SU-DHL-6 (cell line): ENCODE measurements at regions not wholly inside any gene's neighbourhood (a gene's known extent, or its start where the extent isn't known, plus 50 kb on each side); places are given as distances from the start of the nearest gene placed in this dataset.

Experiments
- H2AFZ ChIP-seq: fragments of 200-600 bp; sonication (generic); 2 replicates; pipeline ENCODE4 v1.6.1; 2014; ENCODE audit warnings: low read depth, mild to moderate bottlenecking, moderate library complexity, mixed read lengths, antibody characterized with exemption, low read length; ENCODE audit not compliant: severe bottlenecking
- H3F3A ChIP-seq: fragments of 200-600 bp; shearing (Covaris generic); 2 replicates; pipeline ENCODE4 v1.6.0; 2016; ENCODE audit warnings: antibody characterized with exemption, mild to moderate bottlenecking; ENCODE audit not compliant: insufficient read depth
- H3K27ac ChIP-seq: fragments of 200-600 bp; sonication (generic); 2 replicates; pipeline ENCODE4 v1.5.1; 2016; ENCODE audit warnings: low read depth, mild to moderate bottlenecking, low read length, moderate library complexity, mixed read lengths
- H3K27me3 ChIP-seq: fragments of 200-600 bp; sonication (generic), shearing (Covaris generic); 2 replicates; pipeline ENCODE4 v1.6.0; 2014; ENCODE audit warnings: mild to moderate bottlenecking, low read length
- H3K36me3 ChIP-seq: fragments of 200-600 bp; sonication (generic); 2 replicates; pipeline ENCODE4 v1.6.1; 2014; ENCODE audit warnings: mild to moderate bottlenecking, low read length, mixed read lengths
- H3K4me2 ChIP-seq: fragments of 300-600, 200-600 bp; shearing (Covaris generic), sonication (generic); 2 replicates; pipeline ENCODE4 v1.6.0; 2014; ENCODE audit warnings: low read length, low read depth, mild to moderate bottlenecking; ENCODE audit not compliant: poor library complexity, severe bottlenecking
- H3K4me3 ChIP-seq: fragments of 200-600 bp; sonication (generic); 2 replicates; pipeline ENCODE4 v1.5.1; 2014; ENCODE audit warnings: antibody characterized with exemption, low read length, mild to moderate bottlenecking, mixed read lengths; ENCODE audit not compliant: insufficient read depth, poor library complexity, severe bottlenecking
- H3K79me2 ChIP-seq: fragments of 200-600 bp; sonication (generic); 2 replicates; pipeline ENCODE4 v1.6.1; 2014; ENCODE audit warnings: mild to moderate bottlenecking, low read length, moderate library complexity; ENCODE audit not compliant: insufficient read depth
- H3K9ac ChIP-seq: fragments of 200-600 bp; sonication (generic); 2 replicates; pipeline ENCODE4 v1.7.0; 2014; ENCODE audit warnings: mild to moderate bottlenecking, low read length
- H3K9me2 ChIP-seq: fragments of 200-600 bp; sonication (generic); replicated peaks from 2 replicates; pipeline ENCODE4 v1.6.1; 2014; ENCODE audit warnings: low read length; ENCODE audit not compliant: insufficient read depth
- H3K9me3 ChIP-seq: fragments of 200-600 bp; sonication (generic); 2 replicates; pipeline ENCODE4 v1.6.1; 2014; ENCODE audit warnings: low read length, mixed read lengths; ENCODE audit not compliant: insufficient read depth
- H4K20me1 ChIP-seq: fragments of 200-600 bp; sonication (generic); 2 replicates; pipeline ENCODE4 v1.6.1; 2014; ENCODE audit warnings: low read depth, mild to moderate bottlenecking, antibody characterized with exemption, low read length, moderate library complexity, mixed read lengths
- CTCF ChIP-seq: fragments of 200-600 bp; sonication (generic); IDR thresholded peaks from one replicate; pipeline ENCODE4 v1.5.1; 2017; ENCODE audit warnings: antibody characterized with exemption, mild to moderate bottlenecking, low read length, moderate library complexity; ENCODE audit not compliant: insufficient read depth, poor library complexity, severe bottlenecking
- EZH2phosphoT487 ChIP-seq: fragments of 200-600 bp; sonication (generic), shearing (Covaris generic); conservative IDR thresholded peaks from 2 replicates; pipeline ENCODE4 v1.6.1; 2018; ENCODE audit warnings: mild to moderate bottlenecking, antibody characterized with exemption, low read length, moderate library complexity, mixed read lengths

GRCh38 chr9:71587576-71588362, 180.5 kb downstream of the CEMIP2 start:
- Histone ChIP-seq H3F3A (no peaks in the 10 kb centered on the region), H3K4me3 (no peak overlapping the region), H2AFZ (no peak overlapping the region), H3K9ac (no peak overlapping the region), H3K9me2 (no peaks in the 10 kb centered on the region), H3K27me3 (no peaks in the 10 kb centered on the region), H4K20me1 (no peaks in the 10 kb centered on the region), H3K9me3 (no peaks in the 10 kb centered on the region), H3K79me2 (no peaks in the 10 kb centered on the region), H3K4me2 (no peak overlapping the region), H3K27ac (no peak overlapping the region), H3K36me3 (no peaks in the 10 kb centered on the region)
- TF ChIP-seq CTCF, result no peak

- Histone ChIP-seq H2AFZ (no peak overlapping the region), H3K9ac (no peak overlapping the region), H3F3A (no peaks in the 10 kb centered on the region), H3K27me3 (no peaks in the 10 kb centered on the region), H3K9me3 (no peaks in the 10 kb centered on the region), H3K9me2 (no peaks in the 10 kb centered on the region), H3K4me2 (no peak overlapping the region), H3K4me3 (no peak overlapping the region), H3K27ac (no peak overlapping the region), H3K36me3 (no peaks in the 10 kb centered on the region), H4K20me1 (no peaks in the 10 kb centered on the region), H3K79me2 (no peaks in the 10 kb centered on the region)
- TF ChIP-seq EZH2phosphoT487 (no peak), CTCF (no peak)
Observed at GRCh38 chr9:71583792-71584191, 184.5 kb downstream of the CEMIP2 start.

DNA sequence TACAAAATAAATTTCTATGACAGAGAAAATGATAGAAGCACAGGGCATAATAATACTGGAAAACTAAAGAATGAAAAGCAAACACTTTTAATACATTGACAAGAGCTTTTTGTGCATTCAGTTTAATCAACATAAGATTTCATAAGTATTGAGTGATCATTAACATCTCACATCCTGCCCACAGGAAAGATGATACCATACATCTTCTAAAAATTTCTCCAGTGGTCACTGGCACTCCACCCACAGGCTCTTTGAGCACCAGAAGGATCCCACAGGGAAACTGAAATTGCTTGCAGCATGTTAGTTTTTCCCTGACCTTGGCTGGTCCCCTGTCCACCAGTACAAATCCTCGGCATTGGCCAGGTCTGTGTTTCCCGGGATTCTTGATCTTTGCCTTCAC, 186.0 kb downstream of the CEMIP2 start:
- Histone ChIP-seq H3K27me3 (no peaks in the 10 kb centered on the region), H3K4me3 (no peak overlapping the region), H3F3A (no peaks in the 10 kb centered on the region), H4K20me1 (no peaks in the 10 kb centered on the region), H3K4me2 (no peak overlapping the region), H3K27ac (no peak overlapping the region), H3K79me2 (no peaks in the 10 kb centered on the region), H3K9me2 (no peaks in the 10 kb centered on the region), H3K36me3 (no peaks in the 10 kb centered on the region), H2AFZ (no peak overlapping the region), H3K9me3 (no peaks in the 10 kb centered on the region), H3K9ac (no peak overlapping the region)
- TF ChIP-seq EZH2phosphoT487 (no peak), CTCF (no peak)
